H1 (cell line): ENCODE measurements at regions not wholly inside any gene's neighbourhood (a gene's known extent, or its start where the extent isn't known, plus 50 kb on each side); places are given as distances from the start of the nearest gene placed in this dataset.

ENCODE experiments used
- BACH1 ChIP-seq: IDR thresholded peaks from 2 replicates; pipeline ENCODE4 v1.6.1; 2012; ENCODE audit warnings: low read length, improper control_type of control experiment
- BRCA1 ChIP-seq: IDR thresholded peaks from 2 replicates; pipeline ENCODE4 v1.6.1; 2012; ENCODE audit warnings: low read depth, low read length, improper control_type of control experiment
- CHD1 ChIP-seq: IDR thresholded peaks from 2 replicates; pipeline ENCODE4 v1.6.1; 2012; ENCODE audit warnings: low read depth, low read length, improper control_type of control experiment
- EZH2 ChIP-seq: fragments of 200-600 bp; sonication (generic); IDR thresholded peaks from 2 replicates; pipeline ENCODE4 v1.7.1; 2012; ENCODE audit warnings: low read depth, mild to moderate bottlenecking, moderate library complexity, low read length, inconsistent platforms; ENCODE audit not compliant: severe bottlenecking
- JUND ChIP-seq: IDR thresholded peaks from 2 replicates; pipeline ENCODE4 v1.6.1; 2011; ENCODE audit warnings: mild to moderate bottlenecking, improper control_type of control experiment, low read length
- PHF8 ChIP-seq: fragments of 200-600 bp; sonication (generic); conservative IDR thresholded peaks from 2 replicates; pipeline ENCODE4 v1.7.1; 2012; ENCODE audit warnings: low read depth, mild to moderate bottlenecking, inconsistent platforms, low read length, moderate library complexity
- RBBP5 ChIP-seq: IDR thresholded peaks from 2 replicates; pipeline ENCODE4 v1.7.1; 2012; ENCODE audit warnings: low read depth, mild to moderate bottlenecking, inconsistent platforms, low read length, moderate library complexity, borderline replicate concordance
- SRF ChIP-seq: IDR thresholded peaks from 2 replicates; pipeline ENCODE4 v1.6.1; 2011; ENCODE audit warnings: mild to moderate bottlenecking, low read depth, low read length, moderate library complexity

DNA sequence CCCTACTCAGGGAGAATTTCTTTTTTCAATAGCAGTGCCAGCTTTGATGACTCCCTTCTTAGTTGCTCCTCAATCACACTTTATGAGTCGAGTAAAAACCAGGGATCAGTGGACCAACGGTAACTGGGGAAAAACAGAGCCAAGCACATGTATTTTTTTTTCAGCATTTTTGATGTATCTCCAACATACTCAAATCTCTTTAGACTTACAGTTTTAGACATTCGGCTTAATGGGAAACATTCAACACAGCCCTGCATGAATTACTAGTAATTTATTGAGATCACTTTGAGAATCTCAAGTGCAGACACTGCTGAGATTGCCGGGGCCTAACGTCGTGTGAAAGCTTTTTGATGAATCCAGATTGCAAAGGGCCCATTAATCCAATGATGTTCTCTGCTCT is 306.7 kb downstream of the NUAK1 start (continued):
- no peak for TF ChIP-seq PHF8
- TF ChIP-seq RBBP5 = no peak
- no peak for TF ChIP-seq BRCA1
- no peak for TF ChIP-seq EZH2
- TF ChIP-seq CHD1 = no peak
- no peak for TF ChIP-seq SRF
- TF ChIP-seq JUND = no peak
- no peak for TF ChIP-seq BACH1
